H9 (cell line): ENCODE measurements at regions not wholly inside any gene's neighbourhood (a gene's known extent, or its start where the extent isn't known, plus 50 kb on each side); places are given as distances from the start of the nearest gene placed in this dataset.
"Not testable (repeated sequence)": the region's sequence is repeated elsewhere in the genome, so short reads cannot be mapped to it uniquely, and the experiment has no call there.

Experiments used
- DNase-seq: peaks from one replicate; pipeline ENCODE4 v3.0.0-alpha.2; 2017
- H2AFZ ChIP-seq: one replicate; pipeline ENCODE4 v1.6.1; 2013; ENCODE audit warnings: mild to moderate bottlenecking, low read length, control low read depth, moderate library complexity
- H2AK5ac ChIP-seq: 2 replicates; pipeline ENCODE4 v1.6.1; 2013; ENCODE audit warnings: low read length, control low read depth, mixed read lengths; ENCODE audit not compliant: insufficient read length
- H2BK120ac ChIP-seq: one replicate; pipeline ENCODE4 v1.6.1; 2013; ENCODE audit warnings: low read depth, mild to moderate bottlenecking, low read length, control low read depth, inconsistent platforms; ENCODE audit not compliant: poor library complexity, severe bottlenecking
- H2BK12ac ChIP-seq: 2 replicates; pipeline ENCODE4 v1.6.1; 2013; ENCODE audit warnings: low read length, control low read depth, mixed read lengths, low read depth; ENCODE audit not compliant: insufficient read length
- H2BK15ac ChIP-seq: 2 replicates; pipeline ENCODE4 v1.6.1; 2013; ENCODE audit warnings: low read depth, low read length, control low read depth
- H2BK20ac ChIP-seq: one replicate; pipeline ENCODE4 v1.6.1; 2013; ENCODE audit warnings: low read depth, mild to moderate bottlenecking, low read length, control low read depth, inconsistent platforms; ENCODE audit not compliant: poor library complexity, severe bottlenecking
- H2BK5ac ChIP-seq: 2 replicates; pipeline ENCODE4 v1.6.1; 2013; ENCODE audit warnings: low read length, control low read depth, mixed read lengths; ENCODE audit not compliant: insufficient read length
- H3K14ac ChIP-seq: 2 replicates; pipeline ENCODE4 v1.6.1; 2013; ENCODE audit warnings: low read length, control low read depth; ENCODE audit not compliant: insufficient read depth
- H3K18ac ChIP-seq: 2 replicates; pipeline ENCODE4 v1.6.1; 2013; ENCODE audit warnings: low read depth, mild to moderate bottlenecking, mixed read lengths, low read length, control low read depth; ENCODE audit not compliant: insufficient read length
- H3K23ac ChIP-seq: 2 replicates; pipeline ENCODE4 v1.6.1; 2013; ENCODE audit warnings: low read length, control low read depth, mixed read lengths, low read depth; ENCODE audit not compliant: insufficient read length
- H3K23me2 ChIP-seq: 2 replicates; pipeline ENCODE4 v1.6.1; 2013; ENCODE audit warnings: low read depth, mild to moderate bottlenecking, mixed read lengths, low read length, control low read depth; ENCODE audit not compliant: insufficient read length, poor library complexity, severe bottlenecking
- H3K27ac ChIP-seq: 2 replicates; pipeline ENCODE4 v1.5.1; 2013; ENCODE audit warnings: low read length, control low read depth, mixed read lengths, low read depth; ENCODE audit not compliant: insufficient read length
- H3K27me3 ChIP-seq: 2 replicates; pipeline ENCODE4 v1.6.1; 2013; ENCODE audit warnings: low read length, control low read depth, inconsistent platforms; ENCODE audit not compliant: insufficient read depth
- H3K4ac ChIP-seq: 2 replicates; pipeline ENCODE4 v1.6.1; 2013; ENCODE audit warnings: low read depth, mild to moderate bottlenecking, control low read depth, inconsistent platforms, low read length, moderate library complexity
- H3K4me1 ChIP-seq: 2 replicates; pipeline ENCODE4 v1.6.1; 2013; ENCODE audit warnings: low read length, control low read depth, inconsistent platforms; ENCODE audit not compliant: insufficient read depth
- H3K4me2 ChIP-seq: 2 replicates; pipeline ENCODE4 v1.6.1; 2013; ENCODE audit warnings: low read length, control low read depth, mixed read lengths; ENCODE audit not compliant: insufficient read length, insufficient read depth
- H3K56ac ChIP-seq: 2 replicates; pipeline ENCODE4 v1.6.1; 2013; ENCODE audit warnings: low read depth, mild to moderate bottlenecking, mixed read lengths, low read length, control low read depth; ENCODE audit not compliant: insufficient read length
- H3K79me1 ChIP-seq: 2 replicates; pipeline ENCODE4 v1.6.1; 2013; ENCODE audit warnings: low read depth, mild to moderate bottlenecking, moderate library complexity, low read length, control low read depth, inconsistent platforms; ENCODE audit not compliant: insufficient read depth, poor library complexity, severe bottlenecking
- H3K79me2 ChIP-seq: 2 replicates; pipeline ENCODE4 v1.6.1; 2013; ENCODE audit warnings: low read length, control low read depth, inconsistent platforms; ENCODE audit not compliant: insufficient read depth
- H3K9ac ChIP-seq: 2 replicates; pipeline ENCODE4 v1.6.1; 2013; ENCODE audit warnings: low read length, control low read depth, mixed read lengths; ENCODE audit not compliant: insufficient read length; ENCODE audit errors: extremely low read depth
- H3K9me3 ChIP-seq: one replicate; pipeline ENCODE4 v1.6.1; 2013; ENCODE audit warnings: low read depth, low read length, inconsistent platforms; ENCODE audit not compliant: control insufficient read depth
- H3T11ph ChIP-seq: one replicate; pipeline ENCODE4 v1.6.1; 2013; ENCODE audit warnings: mild to moderate bottlenecking, low read length, control low read depth, inconsistent platforms
- H4K20me1 ChIP-seq: one replicate; pipeline ENCODE4 v1.6.1; 2013; ENCODE audit not compliant: control insufficient read depth, insufficient read length, insufficient read depth
- H4K5ac ChIP-seq: 2 replicates; pipeline ENCODE4 v1.6.1; 2013; ENCODE audit warnings: low read depth, mild to moderate bottlenecking, mixed read lengths, low read length, control low read depth; ENCODE audit not compliant: insufficient read length
- H4K8ac ChIP-seq: replicated peaks from 2 replicates; pipeline ENCODE4 v1.6.1; 2013; ENCODE audit warnings: low read length, control low read depth, mixed read lengths, low read depth; ENCODE audit not compliant: insufficient read length
- H4K91ac ChIP-seq: 2 replicates; pipeline ENCODE4 v1.6.1; 2013; ENCODE audit warnings: low read depth, mild to moderate bottlenecking, moderate library complexity, mixed read lengths, low read length, control low read depth; ENCODE audit not compliant: insufficient read length
- H3K27ac Mint-ChIP-seq, 3 experiments: 2 replicates in 2 of 3; 3 replicates in 1 of 3; pipeline ENCODE4 v1.8.0; 2020 to 2021; ENCODE audit warnings: mixed read lengths in 3 of 3, mild to moderate bottlenecking in 1 of 3, moderate library complexity in 1 of 3
- H3K27me3 Mint-ChIP-seq: 2 replicates; pipeline ENCODE4 v1.8.0; 2021; ENCODE audit warnings: low read depth, mild to moderate bottlenecking, moderate library complexity, mixed read lengths
- H3K36me3 Mint-ChIP-seq, 3 experiments: 2 replicates in 2 of 3; 3 replicates in 1 of 3; pipeline ENCODE4 v1.8.0; 2020 to 2021; ENCODE audit warnings: low read depth in 3 of 3, mixed read lengths in 3 of 3; ENCODE audit not compliant: insufficient read depth in 1 of 3
- H3K4me1 Mint-ChIP-seq, 2 experiments: 2 replicates each; pipeline ENCODE4 v1.8.0; 2020; ENCODE audit warnings: mixed read lengths in 2 of 2
- H3K4me3 Mint-ChIP-seq, 2 experiments: 2 replicates in 1 of 2; 3 replicates in 1 of 2; pipeline ENCODE4 v1.8.0; 2020 to 2021; ENCODE audit warnings: mild to moderate bottlenecking in 2 of 2, mixed read lengths in 2 of 2, moderate library complexity in 1 of 2
- H3K9me3 Mint-ChIP-seq, 2 experiments: 2 replicates in 1 of 2; 3 replicates in 1 of 2; pipeline ENCODE4 v1.8.0; 2020; ENCODE audit warnings: mild to moderate bottlenecking in 2 of 2, mixed read lengths in 2 of 2, moderate library complexity in 1 of 2
- WGBS: extraction: QIAGEN DNeasy Blood & Tissue Kit; methylation state at CpG from one replicate; pipeline ENCODE4 v1.1.7; 2013; ENCODE audit warnings: missing lambda C conversion rate, low lambda C conversion rate, mixed read lengths; ENCODE audit not compliant: insufficient read length; ENCODE audit errors: extremely low coverage; 5-methylcytosine and 5-hydroxymethylcytosine counted together

DNA sequence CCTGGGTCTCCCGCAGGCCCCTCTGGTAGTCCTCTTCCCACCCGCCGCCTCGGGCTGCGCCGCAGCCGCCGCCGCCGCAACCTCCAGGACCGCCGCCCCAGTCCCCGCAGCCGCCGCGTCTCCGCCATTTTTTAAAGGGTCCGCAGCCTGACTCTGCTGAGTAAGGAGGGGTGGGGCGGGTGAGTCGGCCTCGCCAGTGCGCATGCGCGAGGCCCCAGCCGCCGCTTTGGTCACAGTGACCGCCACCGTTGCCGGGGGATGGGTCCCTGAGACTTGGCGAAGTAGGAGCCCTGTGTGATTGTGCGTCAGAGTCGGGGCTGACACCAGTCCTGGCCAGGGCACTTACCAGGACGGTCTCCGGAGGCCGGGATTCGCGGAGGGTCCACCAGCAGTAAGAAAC, 1424.2 kb upstream of the PCDH10 start:
- not testable (repeated sequence) for H3T11ph ChIP-seq, H3K79me2 ChIP-seq, H2BK20ac ChIP-seq, H2BK12ac ChIP-seq, H3K79me1 ChIP-seq, H3K23ac ChIP-seq, H3K23me2 ChIP-seq, H3K27me3 ChIP-seq, H3K9ac ChIP-seq, H3K4me1 Mint-ChIP-seq, H3K14ac ChIP-seq, H3K4me1 ChIP-seq, H3K27me3 Mint-ChIP-seq, H4K8ac ChIP-seq, H2BK120ac ChIP-seq, H3K18ac ChIP-seq, H2AFZ ChIP-seq, H2AK5ac ChIP-seq, H2BK15ac ChIP-seq, H3K4me2 ChIP-seq, H3K4me3 Mint-ChIP-seq, H4K20me1 ChIP-seq, H3K27ac Mint-ChIP-seq, H3K27ac ChIP-seq, H3K9me3 ChIP-seq, H3K4ac ChIP-seq, H4K5ac ChIP-seq, DNase-seq, H2BK5ac ChIP-seq, H4K91ac ChIP-seq, H3K56ac ChIP-seq
- H3K9me3 Mint-ChIP-seq: peaks cover 15 to 18% of the 10 kb centered on the region in 2 experiments
- peaks cover 0 to 18% (median 6%) of the 10 kb centered on the region in 3 experiments; a peak in 5 of 7 replicates for H3K36me3 Mint-ChIP-seq
- no CpG with 5 or more reads among the region's 37 CpGs for WGBS

DNA sequence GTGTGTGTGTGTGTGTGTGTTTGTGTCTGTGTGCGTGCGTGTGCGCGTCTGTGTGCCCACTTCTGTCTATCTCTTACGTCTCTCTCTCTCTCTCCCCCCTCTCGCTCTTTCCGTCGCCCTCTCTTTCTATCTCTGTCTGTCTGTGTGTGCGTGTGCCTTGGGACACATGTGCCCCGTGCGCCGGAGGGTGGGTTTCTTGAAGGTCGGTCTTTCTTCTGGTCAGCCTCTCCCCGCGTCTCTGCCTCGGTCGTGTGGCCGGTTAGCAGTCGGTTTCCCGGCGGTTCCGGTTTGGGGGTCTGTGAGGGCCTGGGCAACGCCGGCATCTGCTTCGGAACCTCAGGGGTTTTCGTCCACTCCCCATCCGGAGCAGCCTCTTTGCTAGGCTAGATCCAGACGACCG, 1423.6 kb upstream of the PCDH10 start:
- H4K5ac ChIP-seq, H3T11ph ChIP-seq, H2BK15ac ChIP-seq, H3K79me1 ChIP-seq, H3K23ac ChIP-seq, H3K27me3 Mint-ChIP-seq, H3K14ac ChIP-seq, H2AK5ac ChIP-seq, H3K9ac ChIP-seq, H2BK5ac ChIP-seq, H2BK20ac ChIP-seq, H3K4me1 Mint-ChIP-seq, H3K56ac ChIP-seq, H3K4me1 ChIP-seq, H3K4me2 ChIP-seq, H3K27me3 ChIP-seq, H3K23me2 ChIP-seq, H2BK12ac ChIP-seq, H3K4ac ChIP-seq, H4K8ac ChIP-seq, DNase-seq, H4K20me1 ChIP-seq, H3K4me3 Mint-ChIP-seq, H4K91ac ChIP-seq, H2AFZ ChIP-seq, H2BK120ac ChIP-seq, H3K27ac ChIP-seq, H3K79me2 ChIP-seq, H3K27ac Mint-ChIP-seq, H3K9me3 ChIP-seq, H3K18ac ChIP-seq: not testable (repeated sequence)
- no CpG with 5 or more reads among the region's 29 CpGs for WGBS
- H3K36me3 Mint-ChIP-seq: peaks cover 0 to 24% (median 8%) of the 10 kb centered on the region in 3 experiments; a peak in 5 of 7 replicates
- H3K9me3 Mint-ChIP-seq: peaks cover 19 to 22% of the 10 kb centered on the region in 2 experiments
